WI38 (cell line): ENCODE measurements at regions not wholly inside any gene's neighbourhood (a gene's known extent, or its start where the extent isn't known, plus 50 kb on each side); places are given as distances from the start of the nearest gene placed in this dataset.

Experiments
- H3K4me3 ChIP-seq: 2 replicates; pipeline ENCODE4 v1.5.1; 2011; ENCODE audit warnings: low read depth, mild to moderate bottlenecking, control low read depth, low read length
- TF ChIP-seq, protein P1 (sequence below): IDR thresholded peaks from 2 replicates; pipeline ENCODE4 v1.5.1; 2012; ENCODE audit warnings: low read depth, mild to moderate bottlenecking, control low read depth, low read length

DNA sequence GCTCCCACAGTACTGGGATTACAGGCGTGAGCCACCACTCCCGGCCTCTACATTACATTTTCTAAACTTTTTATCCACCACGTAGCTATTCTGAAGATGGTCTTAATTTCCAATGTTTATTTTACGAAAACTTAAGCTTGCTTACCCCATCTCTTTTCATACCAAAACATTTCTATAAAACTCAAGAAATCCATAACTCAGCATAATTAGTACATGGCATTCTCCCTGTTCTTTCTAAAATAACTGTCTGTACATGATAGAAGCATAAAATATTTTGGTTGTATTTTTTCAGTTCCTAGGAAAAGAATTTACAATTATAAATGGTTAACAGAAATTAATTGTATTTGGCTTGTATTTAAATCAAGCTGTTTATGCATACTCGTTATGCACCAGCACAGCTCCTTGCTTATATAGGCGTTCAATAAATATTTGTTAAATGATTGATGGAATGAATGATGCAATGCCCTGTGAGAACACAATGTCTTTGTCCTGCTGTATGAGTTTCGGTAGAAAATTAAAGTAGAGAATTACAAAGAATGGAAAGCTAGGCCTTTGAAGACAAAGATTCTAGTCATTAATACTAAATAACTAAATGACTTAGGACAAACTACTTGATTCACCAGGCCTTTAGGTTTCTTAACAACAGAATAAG is 384.2 kb downstream of the EFNA5 start:
- H3K4me3 ChIP-seq = no peak overlapping the region
- TF ChIP-seq, protein P1, sequence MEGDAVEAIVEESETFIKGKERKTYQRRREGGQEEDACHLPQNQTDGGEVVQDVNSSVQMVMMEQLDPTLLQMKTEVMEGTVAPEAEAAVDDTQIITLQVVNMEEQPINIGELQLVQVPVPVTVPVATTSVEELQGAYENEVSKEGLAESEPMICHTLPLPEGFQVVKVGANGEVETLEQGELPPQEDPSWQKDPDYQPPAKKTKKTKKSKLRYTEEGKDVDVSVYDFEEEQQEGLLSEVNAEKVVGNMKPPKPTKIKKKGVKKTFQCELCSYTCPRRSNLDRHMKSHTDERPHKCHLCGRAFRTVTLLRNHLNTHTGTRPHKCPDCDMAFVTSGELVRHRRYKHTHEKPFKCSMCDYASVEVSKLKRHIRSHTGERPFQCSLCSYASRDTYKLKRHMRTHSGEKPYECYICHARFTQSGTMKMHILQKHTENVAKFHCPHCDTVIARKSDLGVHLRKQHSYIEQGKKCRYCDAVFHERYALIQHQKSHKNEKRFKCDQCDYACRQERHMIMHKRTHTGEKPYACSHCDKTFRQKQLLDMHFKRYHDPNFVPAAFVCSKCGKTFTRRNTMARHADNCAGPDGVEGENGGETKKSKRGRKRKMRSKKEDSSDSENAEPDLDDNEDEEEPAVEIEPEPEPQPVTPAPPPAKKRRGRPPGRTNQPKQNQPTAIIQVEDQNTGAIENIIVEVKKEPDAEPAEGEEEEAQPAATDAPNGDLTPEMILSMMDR = no peak

DNA sequence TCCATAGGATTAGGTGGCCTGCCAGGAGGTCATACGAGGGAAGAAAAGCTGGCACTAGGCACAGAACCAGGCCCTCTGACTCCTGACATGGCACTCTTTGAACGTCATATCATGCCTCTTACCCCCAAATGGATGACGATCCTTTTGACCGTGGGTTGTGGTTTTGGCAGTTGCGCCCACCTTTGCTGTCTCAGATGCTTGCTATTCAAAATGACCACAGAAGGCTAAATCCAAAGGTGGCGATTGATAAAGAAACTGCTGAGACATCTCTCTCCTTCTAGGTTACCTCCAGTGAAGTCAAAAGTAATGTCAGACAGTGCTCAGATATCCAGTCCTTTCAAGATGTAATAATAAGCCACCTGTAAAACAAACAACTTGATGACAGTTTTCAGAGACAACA is 385.0 kb downstream of the EFNA5 start:
- TF ChIP-seq, protein P1 = no peak
- H3K4me3 ChIP-seq = no peak overlapping the region

DNA sequence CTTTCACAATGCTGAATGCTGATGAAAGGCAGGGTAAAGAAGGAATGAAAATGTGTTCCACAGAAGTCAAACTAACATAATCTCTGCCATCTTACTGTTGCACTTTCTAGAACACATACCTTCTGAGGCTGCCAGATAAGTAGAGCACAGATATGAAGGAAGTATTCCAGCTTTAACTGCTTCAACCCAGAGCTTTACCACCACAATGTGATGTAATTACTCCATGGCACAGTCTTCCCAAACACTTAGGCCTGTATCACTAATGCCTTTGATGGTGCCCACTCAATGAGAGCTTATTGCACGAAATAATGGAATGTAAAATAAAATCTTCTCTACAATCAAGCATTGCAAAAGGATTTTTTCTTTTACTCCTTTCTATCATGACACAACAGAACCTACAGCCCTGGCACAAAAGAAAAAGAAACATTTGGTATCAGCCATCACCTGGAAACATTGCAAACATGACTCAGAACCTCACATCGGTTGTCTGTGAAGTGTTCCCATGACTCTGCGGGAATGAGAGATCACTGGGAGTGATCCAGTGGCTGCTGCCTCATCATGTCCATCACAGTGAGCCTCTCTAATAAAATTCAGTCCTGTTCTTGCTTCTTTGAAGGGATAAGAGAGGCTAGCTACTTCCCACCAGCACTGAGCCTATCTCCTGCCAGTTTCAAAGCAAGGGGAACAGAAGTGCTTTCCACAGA is 385.8 kb downstream of the EFNA5 start:
- no peak overlapping the region for H3K4me3 ChIP-seq
- TF ChIP-seq, protein P1 = no peak

DNA sequence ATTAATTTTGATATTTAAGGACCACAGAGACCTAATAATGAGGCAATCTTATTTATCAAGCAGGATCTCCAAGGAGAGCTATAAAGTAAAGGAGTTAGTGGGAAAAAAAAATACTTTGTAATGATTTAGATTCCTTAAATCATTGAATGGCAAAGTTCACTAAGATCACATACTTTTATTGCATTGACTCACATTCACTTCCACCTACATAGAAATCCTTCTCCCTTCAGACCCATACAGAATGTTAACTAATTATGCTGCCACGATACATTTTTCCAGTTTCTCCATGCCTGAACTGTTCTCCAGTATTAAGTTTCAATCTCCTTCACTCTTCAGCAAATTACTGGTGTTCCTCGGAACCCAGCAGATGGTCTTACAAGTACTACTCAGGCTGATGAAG is 388.7 kb downstream of the EFNA5 start:
- H3K4me3 ChIP-seq = no peak overlapping the region
- TF ChIP-seq, protein P1 = no peak

DNA sequence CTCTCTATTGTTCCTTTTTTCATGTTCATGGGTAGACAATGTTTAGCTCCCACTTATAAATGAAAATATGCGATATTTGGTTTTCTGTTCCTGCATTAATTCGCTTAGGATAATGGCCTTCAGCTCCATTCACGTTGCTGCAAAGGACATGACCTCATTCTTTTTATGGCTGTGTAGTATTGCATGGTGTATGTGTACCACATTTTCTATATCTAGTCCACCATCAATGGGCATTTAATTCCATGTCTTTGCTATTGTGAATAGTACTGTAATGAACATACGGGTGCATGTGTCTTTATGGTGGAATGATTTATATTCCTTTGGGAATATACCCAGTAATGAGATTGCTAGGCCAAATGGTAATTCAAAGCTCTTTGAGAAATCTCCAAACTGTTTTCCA is 392.0 kb downstream of the EFNA5 start:
- no peak overlapping the region for H3K4me3 ChIP-seq
- TF ChIP-seq, protein P1 = no peak

DNA sequence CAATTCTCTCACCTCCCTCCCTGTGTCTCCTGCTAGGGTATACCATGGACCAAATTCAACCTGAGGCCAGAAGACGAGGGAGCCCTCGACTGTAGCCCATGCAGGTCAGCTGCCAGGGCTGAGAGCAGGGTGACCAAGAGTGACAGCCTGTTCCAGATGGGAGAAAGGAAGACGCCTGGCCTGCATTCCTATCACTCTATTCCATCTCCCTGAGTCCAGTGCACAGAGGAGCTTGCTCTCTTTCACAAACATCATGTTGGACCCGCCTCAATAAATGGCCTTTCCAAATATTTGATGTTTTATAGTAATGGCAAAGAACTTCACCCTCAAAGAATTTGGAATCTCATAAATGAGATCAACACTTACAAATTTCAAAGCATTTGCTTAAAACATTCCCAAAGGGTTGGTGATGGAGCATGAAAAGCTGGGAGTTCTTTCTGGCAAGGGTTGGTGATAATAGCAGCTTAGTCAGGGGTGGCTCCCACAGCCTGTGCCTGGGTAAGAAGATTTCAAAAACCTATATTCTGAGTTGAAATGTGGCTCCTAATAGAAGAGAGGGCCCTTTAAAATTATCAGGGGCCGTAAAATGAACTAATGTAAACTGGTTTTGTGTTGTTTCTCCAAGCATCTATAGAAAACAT is 393.1 kb downstream of the EFNA5 start:
- TF ChIP-seq, protein P1 = no peak
- no peak overlapping the region for H3K4me3 ChIP-seq

DNA sequence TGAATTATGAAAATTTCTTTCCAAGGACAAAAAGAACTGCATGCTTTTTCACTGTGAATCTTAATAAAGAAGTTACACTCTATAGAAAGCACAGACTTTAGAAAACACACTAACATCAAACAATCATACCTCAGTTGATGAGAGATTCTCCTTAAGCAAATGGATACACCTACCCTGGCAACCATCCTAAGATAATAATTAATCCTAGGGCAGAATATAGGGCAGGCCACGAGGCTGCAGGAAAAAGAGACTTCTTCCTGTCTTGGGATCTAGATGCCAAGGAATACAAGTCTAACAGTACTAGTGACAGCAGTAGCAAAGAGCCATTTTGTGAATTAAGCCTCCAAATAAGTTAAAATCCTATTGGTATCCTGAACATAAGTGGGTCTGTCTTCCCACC is 395.4 kb downstream of the EFNA5 start:
- H3K4me3 ChIP-seq = no peak overlapping the region
- TF ChIP-seq, protein P1 = no peak
